GM19438 (cell line): ENCODE measurements at regions not wholly inside any gene's neighbourhood (a gene's known extent, or its start where the extent isn't known, plus 50 kb on each side); places are given as distances from the start of the nearest gene placed in this dataset.
"Not testable (repeated sequence)": the region's sequence is repeated elsewhere in the genome, so short reads cannot be mapped to it uniquely, and the experiment has no call there.

Experiments
- ATAC-seq: cut with Tn5 transposase; IDR thresholded peaks from one replicate; pipeline ENCODE4 v1.9.1; 2021; ENCODE audit warnings: low read depth; ENCODE audit not compliant: unreplicated experiment

GRCh38 chr5:106523852-106524251 lies 1146.9 kb downstream of the EFNA5 start:
- no peak for ATAC-seq

DNA sequence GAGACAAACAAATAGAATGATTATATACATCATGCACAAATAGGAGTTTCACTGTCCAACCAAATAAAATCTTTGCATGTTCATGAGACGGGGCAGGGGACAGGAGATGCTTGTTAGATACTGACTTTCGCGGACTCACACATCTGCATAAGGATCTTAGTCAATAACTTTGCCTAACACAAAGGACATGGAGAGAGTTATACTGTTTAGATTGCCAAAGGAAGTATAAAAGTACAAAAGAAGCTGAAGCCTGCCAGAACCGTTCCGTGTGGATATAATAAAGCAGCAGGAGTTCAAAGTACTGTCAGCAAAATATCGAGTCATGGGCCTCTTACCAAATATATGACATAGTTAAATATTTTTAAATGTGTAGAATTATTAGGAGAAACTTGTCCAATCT lies 1148.4 kb downstream of the EFNA5 start:
- ATAC-seq = no peak

- no peak for ATAC-seq
These were observed 1149.0 kb downstream of the EFNA5 start for GRCh38 chr5:106521701-106522100.

DNA sequence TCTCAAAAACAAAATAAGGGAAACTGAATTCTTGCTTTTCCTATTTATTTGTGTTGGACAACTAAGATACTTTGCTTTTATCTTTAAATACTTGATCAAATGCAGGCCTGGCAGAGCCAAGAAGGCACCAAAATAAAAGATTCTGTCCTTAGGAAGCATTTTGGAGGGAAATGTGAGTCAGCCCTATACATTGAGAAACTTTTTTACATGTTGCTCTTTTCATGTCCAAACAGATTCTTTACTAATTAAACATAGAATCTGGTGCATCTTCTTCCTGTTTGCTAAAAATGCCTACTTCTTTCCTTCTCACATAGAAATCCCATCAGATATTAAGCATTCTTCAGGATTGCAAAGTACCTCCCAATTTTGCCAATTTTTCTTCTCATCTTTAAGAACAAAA lies 1160.4 kb downstream of the EFNA5 start:
- ATAC-seq = no peak

DNA sequence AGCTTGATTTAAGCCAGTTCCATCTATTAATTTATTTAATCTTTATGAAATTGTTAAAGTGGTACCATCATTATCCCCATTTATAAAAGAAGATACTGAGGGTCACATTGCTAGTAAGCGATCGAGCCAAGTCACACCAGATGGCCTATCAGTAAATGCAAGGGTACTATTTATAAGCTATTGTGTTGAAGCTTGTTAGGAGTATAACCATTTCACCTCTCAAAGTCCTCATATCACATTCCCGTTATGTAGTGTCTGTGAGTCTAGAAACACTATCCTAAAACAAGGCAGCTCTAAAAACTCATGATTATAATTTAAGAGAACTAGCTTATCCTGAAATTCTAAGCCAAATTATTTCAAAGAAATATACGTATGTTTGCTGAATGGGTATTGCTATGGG lies 1161.8 kb downstream of the EFNA5 start:
- no peak for ATAC-seq

GRCh38 chr5:106493910-106494309 lies 1176.8 kb downstream of the EFNA5 start:
- ATAC-seq = no peak

DNA sequence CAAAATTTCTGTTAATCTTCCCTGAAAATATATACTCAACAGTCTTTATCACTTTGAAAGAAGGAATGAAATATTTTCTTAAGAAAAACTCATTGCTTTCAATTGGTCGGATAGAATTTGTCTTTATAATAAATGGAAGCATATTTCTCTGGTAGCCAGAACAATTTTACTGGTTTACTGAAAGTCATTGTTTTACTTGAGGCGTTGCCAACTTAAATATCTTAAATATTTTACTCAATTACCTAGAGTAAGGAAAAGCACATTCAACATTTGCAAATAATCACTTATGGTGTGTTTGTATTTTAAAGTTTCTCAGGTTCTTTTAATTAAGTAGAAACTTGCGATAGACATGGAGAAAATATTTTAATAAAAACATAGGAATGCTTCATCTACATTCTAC lies 1181.7 kb downstream of the EFNA5 start:
- ATAC-seq = no peak

DNA sequence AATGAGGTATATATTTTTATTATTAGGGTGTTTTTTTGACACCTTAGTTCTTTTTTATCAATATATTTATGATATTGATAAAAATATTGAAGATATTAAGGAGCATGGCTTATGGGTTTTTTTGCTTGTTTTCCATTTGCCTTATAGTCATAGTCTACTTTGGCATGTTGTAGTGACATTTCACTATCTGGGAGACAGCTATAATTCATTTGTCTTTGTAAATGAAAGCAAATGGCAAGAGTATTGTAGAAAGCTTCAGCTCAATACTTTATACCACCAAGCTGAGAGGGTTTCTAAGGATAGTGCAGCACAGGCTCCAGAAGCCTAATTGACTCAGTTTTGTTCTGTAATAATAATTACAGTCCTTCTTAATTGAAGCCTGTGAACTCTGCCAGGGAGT lies 1182.3 kb downstream of the EFNA5 start:
- no peak for ATAC-seq

DNA sequence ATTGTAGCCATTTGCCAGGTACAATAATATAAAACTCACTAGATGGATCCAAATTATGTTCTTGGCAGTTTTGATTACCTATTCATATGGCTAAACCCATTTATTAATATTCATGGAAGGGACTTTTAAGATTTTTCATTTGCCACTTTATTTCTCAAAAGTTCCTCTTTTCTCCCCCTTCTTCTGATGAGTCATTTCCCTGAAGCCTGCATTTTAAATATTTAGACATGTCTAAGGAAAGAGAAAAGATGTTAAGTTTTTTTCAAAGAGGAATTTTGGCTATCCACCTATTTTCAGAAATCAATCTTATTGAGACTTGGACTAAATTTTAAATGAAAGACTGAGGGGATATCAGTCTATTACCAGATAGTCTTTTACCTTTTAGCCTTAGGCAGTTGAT lies 1189.4 kb downstream of the EFNA5 start:
- no peak for ATAC-seq

DNA sequence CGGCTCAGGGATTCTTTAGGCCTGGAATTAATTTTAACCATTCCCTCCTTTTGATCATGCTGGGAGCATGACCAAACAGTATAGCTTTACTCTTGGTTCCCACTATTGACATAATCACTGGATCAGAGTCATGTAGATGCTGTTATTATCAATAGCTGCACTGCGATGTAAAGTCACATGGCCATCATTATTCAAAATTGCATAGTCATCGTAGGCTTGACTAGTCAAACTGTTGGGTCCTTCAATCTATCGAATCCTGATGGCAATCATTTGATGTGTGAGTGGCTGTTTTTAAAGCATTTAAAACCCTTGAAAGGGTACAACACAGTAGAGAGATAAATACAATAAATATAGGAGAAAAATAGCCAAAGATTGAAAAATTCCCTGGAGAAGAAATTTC lies 1194.1 kb downstream of the EFNA5 start:
- ATAC-seq = no peak

DNA sequence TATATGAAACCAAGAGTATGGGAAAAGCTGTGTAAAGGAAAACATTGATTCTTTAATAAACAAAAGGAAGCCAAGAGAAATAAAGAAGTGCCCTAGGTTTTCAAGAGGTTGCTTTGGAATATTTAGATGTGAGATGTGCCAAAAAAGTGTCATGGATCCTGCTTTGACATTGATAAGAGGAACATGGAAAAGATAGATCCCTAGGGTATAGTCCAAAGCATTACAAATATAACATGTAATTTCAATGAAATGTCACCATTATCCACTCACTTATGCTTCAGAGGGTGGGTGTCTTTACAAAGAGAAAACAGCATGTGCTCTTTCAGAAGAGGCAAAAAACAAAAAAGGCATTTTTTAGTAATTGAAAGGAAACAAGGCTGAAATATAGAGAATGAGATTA lies 1196.7 kb downstream of the EFNA5 start:
- no peak for ATAC-seq

- no peak for ATAC-seq
These were observed 1211.2 kb downstream of the EFNA5 start for GRCh38 chr5:106459541-106459940.

DNA sequence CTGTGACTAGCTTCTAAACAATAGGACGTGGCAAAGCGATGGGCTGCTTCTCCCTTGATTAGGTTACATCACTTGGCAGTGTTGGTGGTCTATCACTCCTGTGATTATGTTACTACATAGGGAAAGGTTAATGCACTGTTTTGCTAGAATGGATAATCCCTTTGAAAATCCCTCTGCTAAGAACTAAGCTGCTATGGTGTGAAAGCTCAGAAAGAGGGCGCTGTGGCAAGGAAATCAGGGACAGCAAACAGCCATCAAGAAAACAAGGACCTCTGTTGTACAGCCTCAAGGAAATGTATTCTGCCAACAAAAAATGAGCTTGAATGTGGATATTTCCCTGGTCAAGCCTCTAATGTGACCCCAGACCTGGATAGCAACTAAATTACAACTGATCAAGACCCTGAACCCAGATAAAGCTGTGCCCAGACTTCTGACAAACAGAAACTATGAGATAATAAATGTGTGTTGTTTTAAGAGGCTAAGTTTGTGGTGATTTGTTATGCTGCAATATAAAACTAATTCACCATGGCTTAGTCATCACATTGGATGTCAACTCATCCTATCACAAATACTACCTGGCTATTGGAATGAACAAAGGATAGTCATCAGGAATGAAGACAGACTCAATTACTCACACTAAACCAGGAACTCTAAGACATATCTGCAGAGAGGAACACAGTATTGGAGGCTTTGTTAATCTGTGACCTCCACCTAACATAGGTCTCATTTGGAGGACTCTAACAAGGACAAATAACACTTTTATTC lies 1215.9 kb downstream of the EFNA5 start:
- no peak for ATAC-seq

DNA sequence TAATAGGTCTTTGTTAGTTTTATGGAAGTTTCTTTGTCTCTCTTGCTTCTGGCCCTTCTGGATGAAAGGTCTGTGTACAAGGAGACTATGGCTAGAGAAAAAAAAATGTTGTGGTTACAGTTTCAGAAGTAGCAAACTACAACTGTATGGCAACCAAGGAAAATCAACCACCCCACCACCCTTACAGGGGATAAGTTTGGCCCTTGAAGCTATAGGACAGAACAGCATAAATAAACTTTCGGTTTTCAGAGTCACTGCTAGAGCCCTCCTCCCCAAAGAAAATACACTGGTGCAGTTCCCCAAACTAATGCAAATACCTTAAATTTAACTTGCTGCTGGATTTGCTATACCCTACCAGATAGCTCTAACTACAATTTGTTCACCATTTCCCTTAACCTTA lies 1216.7 kb downstream of the EFNA5 start:
- ATAC-seq = no peak

GRCh38 chr5:106451998-106452397 lies 1218.7 kb downstream of the EFNA5 start:
- ATAC-seq = no peak

DNA sequence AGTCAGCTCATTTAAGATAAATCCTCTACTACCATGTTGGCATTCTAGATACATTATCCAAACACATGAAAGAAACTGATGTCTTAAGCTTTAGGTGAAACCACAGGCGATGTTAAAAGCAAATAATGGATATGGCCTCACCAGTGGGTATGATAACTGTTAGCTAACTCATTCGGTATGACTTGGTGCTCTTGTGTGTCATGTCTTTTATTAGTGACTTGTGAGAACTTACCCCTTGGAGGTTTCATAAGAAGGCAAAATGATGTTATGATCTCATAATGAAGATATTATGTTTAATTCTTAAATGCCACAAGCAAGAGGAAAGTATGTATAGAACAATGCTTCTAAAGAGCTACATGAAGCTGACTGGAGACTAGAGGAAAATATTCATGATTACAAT lies 1227.0 kb downstream of the EFNA5 start:
- no peak for ATAC-seq

- ATAC-seq = no peak
These were observed 1235.6 kb downstream of the EFNA5 start for GRCh38 chr5:106435185-106435584.

- ATAC-seq = not testable (repeated sequence)
These were observed 1240.0 kb downstream of the EFNA5 start for GRCh38 chr5:106430733-106431132.

GRCh38 chr5:106423109-106423897 lies 1247.4 kb downstream of the EFNA5 start:
- no peak for ATAC-seq

DNA sequence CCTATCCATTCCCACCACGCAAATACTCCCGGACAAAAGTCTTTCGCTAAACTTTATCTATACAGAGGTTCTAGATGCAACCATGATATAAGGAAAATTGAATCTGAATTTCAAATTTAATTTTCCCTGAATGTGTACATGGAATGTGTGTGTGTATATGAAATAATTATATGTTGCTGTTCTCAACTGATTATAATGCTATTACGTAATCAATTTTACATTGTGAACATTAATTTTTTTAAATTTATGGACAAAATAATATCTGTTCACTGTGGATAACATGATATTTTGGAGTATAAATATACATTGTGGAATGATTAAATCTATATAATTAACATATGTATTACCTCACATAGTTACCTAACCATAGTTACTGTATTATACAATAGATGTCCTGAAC lies 1250.6 kb downstream of the EFNA5 start:
- ATAC-seq = no peak

DNA sequence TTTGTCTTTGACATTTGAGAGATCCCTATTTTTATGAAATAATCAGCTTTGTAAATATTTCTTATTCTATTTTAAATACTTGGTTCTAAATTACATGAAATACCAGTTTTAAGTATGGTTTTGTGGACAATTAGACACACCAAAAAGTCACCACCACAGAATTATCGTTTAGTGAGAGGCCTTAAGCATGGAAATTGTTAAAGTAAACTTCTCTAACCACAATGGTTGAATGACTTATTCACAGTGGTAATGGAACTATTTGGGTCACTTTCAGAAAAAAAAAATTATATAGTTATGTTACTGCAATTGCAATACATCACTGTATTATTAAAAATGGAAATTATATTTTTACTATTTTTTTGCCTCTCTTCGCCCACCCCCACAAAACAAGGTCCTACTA lies 1252.5 kb downstream of the EFNA5 start:
- no peak for ATAC-seq

- ATAC-seq = no peak
These were observed 1253.2 kb downstream of the EFNA5 start for GRCh38 chr5:106417566-106417965.
